Globus pallidus (tissue), 1 donor: ENCODE measurements at regions not wholly inside any gene's neighbourhood (a gene's known extent, or its start where the extent isn't known, plus 50 kb on each side); places are given as distances from the start of the nearest gene placed in this dataset.
A peak's percentile ranks its signal among the peaks of the same experiment; 100 is the strongest.

Experiments
- DNase-seq: peaks from one replicate; pipeline ENCODE4 v3.0.0-alpha.2; 2015; ENCODE audit warnings: low spot score

DNA sequence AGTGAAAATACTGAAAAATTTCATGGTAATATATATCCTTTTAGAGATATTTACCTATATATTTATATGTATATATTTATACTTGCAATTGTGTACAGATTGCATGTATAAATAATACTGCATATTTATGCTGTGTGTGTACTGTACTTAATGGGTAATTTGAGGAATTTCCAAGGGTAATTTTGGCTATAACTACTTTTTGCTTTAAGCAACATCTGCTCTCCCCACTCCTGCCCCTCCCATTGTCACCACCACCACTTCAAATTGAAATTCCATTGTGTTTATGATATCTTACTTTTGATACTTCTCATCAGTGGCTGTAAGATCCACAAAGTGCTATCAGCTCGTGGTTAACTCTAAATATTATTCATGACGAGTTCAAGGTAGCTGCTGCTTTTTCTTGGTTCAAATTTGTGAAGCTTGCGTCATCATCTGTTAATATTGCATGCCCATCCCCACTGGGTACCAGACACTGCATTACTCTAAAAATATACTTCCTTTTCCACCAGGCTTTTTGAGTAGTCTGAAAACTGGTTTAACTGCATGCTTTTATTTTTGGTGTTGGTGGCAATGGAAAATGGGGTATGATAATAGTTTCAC is 91.7 kb upstream of the MITF start:
- no peak for DNase-seq

DNA sequence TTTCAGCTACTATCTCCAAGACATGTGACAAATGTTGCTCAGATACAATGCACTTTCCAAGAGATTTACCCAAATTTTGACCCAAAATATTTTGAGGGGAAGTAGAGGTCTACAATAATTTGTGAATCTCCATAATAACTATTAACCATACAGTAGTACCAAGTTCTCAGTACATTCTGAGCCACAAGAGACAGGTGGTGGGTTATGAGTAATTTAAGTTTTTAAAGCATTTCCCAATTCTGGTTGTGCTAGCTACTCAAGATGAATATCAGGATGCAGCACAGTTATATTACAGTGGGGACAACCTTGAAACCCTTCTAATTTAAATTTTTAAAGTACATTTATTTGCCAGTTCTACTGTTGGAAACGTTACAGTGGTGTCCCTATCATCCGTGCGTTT is 92.2 kb upstream of the MITF start:
- no peak for DNase-seq

DNA sequence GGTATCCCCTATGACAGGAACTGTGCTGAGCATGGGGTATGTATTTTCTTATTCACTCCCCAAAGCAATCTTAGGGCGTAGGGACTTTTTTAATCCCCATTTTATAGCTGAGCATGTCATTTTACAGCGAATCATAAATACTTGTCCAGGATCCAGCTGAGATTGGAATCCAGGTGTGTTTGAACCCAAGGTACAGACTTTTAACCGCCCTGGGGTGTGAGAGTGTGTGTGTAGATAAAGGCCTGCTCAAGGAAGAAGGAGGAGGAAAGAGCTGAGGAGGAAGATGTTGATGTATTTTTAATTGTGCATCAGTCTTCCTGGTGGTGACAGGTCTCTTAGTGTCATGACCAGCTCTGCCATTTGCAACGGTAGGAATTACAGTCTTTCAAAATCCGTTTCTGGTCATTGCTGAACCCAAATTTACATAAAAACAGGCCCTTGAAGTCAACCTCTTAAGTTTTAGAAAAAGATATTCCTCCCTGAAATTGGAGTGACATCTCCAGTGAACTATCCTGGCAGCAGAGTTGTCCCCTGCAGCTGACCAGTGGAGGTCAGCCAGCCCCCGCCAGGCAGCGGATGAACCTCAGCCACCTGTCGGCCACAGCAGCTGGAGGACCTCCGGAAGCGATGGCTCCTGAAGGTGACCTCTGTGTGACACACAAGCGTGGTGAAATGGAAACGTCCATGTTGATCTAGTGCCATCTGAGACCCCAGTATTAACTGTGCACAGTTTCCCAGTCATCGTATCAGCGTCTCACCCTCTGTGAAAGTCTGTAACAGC is 92.8 kb upstream of the MITF start:
- DNase-seq, result no peak

DNA sequence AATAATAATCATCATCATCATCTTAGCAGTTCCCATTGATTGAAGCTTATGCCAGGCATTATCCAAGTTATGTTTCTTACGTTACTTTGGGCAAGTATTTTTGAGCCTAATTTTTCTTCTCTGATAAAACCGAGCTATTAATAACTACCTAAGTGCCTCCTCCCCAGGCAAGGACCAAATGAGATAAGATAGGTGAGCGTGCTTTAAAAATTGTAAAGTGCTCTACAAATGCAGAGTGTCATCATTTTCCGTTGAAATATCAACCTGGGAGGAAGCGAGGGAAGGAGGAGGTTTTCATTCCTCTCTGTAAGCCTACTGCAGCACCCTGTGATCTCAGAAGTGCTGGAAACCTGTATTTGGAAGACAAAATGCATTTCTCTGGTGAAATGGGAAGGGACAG is 96.7 kb upstream of the MITF start:
- no peak for DNase-seq

DNA sequence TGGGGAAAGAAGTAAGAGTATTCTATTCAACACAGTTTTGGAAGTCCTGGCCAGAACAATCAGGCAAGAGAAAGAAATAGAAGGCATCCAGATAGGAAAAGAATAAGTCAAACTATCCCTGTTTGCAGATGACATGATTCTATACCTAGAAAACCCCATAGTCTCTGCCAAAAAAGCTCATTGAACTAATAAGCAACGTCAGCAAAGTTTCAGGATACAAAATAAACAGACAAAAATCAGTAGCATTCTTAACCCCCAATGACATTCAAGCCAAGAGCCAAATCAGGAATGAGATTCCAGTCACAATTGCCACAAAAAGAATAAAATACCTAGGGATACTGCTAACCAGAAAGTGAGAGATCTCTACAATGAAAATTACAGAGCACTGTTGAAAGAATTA is 99.4 kb upstream of the MITF start:
- no peak for DNase-seq

DNA sequence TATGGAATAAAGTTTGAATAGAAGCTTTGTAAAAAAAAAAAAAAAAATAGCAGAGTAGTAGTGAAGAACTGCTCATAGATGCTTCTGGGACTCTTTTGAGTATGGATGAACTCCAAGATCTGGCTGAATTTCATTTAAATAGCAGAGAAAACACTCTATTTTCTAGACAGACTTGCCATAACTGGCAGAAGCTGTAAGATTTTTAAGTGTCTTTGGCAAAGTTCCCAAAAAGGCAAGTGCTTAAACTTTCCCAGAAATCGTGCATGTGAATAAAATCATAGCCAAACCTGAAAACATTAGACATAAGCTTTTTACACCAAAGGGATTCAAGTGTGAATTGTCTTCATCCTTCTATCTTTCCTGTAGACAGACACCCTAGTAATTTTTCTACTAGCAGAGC is 110.3 kb upstream of the MITF start:
- no peak for DNase-seq

DNA sequence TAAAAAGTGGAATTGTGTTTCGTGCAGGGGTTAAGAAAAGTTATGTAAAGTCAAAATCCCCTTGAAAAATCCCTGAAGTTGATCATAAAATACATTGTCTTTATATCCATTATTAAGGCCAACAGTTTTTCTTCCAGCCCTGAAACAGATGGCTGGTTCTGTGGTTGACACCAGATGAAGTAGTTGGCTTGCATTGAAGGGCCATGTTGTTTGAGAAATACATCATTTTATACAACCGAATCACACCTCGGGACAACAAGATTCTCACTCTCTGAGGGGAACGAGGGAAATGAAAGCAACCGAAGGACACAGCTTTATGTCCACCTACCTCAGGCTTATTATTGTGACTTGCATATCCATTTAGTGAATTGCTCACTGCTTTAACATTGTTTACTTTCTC is 126.0 kb upstream of the MITF start:
- DNase-seq, result no peak

DNA sequence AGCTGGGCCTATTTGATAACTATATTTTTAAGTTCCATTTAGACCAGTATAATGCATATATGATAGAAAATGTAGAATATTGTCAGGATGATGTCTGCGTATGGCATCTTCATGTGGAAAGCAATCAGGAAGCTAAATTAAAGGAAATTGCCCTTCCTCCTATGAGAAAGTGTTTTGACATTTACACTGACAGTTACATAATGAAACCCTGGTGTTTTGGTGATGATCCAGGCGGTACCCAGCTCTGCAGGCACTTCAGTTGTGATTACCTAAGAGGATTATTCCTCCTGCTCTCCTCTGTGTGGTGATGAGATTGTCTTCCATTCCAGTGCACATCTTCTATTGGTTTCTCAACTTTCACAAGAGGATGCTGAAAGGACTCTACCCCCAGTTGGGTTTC is 126.5 kb upstream of the MITF start:
- DNase-seq, result no peak

DNA sequence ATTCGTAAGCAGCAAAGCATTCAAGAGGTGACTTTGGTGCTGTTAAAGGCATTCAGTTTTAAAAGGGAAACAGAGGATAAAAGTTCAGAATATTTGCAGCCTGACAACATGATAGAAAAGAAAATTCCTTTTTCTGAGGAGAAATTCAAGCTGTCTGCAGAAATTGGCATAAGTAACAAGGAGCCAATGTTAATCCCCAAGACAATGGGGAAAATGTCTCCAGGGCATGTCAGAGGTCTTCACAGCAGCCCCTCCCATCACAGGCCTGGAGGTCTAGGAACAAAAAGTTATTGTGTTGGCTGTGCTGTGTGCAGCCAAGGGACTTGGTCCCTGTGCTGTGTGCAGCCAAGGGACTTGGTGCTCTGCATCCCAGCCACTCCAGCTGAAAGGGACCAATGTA is 129.7 kb upstream of the MITF start:
- DNase-seq, result peak; percentile 40

DNA sequence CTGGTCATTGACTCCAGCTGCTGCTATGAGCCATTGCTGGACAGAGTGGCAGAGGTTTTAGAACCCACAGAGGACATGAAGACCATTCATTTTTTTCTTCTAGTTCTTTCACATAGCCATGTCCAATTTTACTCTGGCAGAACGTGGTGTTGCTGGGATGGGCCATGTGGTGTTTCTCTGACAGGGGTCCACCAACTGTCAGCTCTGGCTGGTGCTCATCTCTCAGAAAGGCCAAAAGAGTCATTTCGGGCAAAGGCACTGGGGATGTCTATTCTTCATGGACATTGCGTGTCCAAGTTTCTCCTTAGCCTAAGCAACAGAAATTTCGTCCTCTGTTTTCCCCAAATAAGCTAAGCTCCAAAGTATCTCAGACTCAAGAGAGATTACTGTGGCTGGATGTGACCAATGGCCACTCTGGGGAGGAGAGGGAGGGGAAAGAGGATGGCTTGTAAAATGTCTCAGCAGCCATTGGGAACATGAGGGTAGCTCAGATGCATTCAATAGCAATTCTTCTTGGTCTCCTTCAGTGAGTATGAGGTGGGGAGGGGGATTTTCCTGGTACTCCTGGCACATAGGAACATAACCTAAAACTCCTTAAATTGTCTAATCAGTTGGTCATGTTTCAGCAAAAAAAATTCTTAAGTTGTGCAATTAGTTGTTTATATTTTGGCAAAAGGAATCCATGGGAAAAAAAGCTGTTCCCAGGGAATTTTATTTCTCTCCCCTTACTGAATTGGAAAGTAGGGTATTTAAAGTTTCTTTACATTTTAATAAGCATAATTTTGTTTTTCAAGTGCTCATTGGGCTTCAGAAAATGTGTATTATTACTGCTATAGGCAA is 131.6 kb upstream of the MITF start:
- no peak for DNase-seq

DNA sequence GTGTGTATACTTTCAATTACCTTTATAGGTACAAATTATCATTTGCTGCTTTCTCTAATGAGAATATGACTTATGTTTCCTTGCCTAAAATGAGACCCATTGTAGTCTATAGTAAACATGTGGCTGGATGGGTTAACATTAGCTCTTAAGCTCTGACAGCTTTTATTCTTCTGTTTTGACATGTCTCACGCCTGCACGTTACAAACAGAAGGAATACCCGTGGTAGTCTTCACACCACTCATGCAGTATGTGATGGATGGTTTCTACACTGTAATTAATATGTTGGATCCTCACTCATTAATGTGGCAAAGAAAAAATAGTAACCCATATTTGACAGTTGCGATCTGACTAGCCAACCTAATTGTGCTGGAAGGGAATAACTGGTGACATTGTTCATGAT is 133.4 kb upstream of the MITF start:
- no peak for DNase-seq

DNA sequence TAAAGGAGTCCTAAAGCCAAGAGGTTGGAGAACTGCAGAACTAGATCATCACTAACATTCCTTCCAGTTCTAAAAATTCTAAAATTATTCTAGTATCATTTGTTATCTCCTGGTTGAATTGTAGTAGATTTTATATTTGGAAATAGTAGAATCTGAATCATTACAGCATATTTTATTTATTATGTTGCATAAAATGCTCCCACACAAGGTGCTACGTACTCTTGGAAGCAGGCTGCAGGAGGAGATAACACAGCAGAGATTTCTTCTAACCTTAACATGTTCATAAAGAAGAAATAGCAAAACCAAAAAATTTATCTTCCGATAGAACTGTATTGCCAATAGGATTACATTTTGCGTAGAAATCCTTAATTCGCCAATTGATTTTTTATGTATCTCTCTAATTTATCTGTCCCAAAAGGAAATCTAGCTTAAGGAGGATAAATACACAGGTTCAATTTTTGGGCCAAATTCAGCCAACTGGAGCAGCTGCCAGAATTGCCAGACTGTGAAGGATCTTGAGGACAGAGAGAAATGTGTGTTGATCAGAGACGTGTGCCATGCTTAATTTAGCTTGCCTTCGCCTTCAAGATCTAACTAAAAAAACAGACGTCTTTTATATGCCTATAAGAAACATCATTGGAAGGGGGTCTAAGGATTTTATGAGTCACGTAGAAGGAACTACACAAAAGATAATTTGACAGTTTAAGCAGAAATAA is 134.4 kb upstream of the MITF start:
- no peak for DNase-seq

DNA sequence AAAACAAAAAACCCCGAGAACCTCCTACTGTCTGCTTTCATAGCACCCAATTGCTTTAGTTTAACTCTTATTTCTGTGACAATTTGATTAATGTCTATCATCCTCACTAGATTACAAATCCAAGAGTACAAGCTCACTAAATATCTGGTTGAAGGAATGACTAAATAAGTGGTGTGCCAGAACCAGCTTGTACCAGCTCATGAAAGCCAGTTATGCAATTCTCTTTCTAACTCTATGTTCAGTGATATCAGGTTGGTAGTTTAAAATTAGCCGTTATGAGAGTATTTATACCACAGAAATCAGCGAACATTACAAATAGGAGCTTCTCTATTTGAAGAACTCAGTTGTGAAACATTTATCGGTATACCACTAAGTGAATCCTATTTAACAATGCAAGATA is 137.2 kb upstream of the MITF start:
- DNase-seq, result no peak

DNA sequence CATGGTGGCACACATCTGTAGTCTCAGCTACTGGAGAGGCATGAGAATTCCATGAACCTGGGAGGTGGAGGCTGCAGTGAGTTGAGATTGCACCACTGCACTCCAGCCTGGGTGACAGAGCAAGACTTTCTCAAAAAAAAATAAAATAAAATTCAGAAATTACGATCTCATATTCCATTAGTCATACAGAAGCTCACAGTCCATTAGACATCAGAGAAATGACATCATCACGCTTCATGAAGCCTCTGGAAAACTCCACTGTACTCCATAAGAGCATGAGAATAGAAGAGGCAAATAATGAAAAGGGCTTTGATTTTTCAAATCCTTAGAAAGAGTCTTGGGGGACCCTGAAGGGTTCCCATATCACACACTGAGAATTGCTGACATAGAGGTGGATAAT is 145.0 kb upstream of the MITF start:
- no peak for DNase-seq

DNA sequence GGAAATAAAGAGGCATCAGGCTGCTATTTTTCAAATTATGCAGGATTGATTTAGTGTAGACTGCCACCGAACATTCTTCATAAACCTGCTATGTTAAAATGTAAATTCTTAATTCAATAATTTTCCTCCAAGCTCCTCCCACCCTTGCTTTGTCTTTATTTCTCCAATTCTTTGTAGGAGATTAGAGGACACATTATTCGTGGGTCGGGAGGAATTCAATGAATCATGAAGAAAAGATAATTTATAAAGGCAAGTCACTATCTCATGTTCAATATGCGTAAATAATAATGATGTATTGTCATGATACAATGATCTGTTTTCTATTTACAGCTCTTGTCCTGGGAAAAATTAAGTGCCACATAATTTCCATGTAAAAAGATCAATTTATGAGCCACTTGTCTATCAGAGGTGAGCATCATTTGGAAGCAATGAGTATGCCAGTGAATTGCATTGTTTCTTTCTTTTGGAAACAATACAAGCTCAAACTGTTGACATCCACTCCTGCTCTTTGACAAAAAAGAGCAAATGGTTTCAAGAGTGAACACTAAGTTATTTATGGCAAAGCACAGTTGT is 148.0 kb upstream of the MITF start:
- DNase-seq, result no peak

DNA sequence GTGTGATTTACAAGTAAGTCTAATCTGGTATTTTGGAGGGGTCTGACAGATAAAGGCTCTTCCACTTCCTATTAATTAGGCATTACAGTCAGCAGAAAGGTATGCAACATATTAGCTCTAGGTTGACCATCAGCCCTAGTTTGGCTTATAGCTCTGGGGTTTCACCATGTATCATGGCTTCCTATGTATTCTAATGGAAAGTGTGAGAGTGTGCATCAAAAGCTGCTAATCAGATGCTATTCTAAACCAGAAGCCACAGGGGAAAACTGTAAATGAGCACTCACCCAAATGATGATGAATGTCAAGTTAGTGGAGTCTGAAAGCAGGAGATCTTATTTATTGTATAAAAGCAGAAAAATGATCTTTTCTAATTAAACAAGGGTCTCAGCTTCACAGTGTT is 149.2 kb upstream of the MITF start:
- DNase-seq, result no peak

DNA sequence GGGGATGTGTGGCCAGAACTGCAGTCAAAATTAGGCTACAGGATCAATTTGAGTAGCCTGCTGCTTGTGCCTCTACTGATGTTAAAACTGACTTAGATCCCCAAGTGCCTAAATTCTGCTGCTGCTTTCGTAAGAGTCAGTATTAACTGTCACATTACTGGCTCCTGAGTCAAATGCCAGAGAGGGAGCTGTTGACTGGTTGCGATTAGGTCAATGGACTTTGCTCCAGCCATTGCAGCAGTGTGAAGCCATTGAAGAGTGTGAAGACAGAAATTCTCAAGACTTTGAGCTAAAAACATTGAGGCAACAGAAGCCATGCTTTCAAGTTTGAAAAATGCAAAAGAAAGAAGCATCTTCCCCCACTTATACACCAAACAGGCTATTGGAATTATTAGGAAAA is 151.1 kb upstream of the MITF start:
- DNase-seq, result no peak

DNA sequence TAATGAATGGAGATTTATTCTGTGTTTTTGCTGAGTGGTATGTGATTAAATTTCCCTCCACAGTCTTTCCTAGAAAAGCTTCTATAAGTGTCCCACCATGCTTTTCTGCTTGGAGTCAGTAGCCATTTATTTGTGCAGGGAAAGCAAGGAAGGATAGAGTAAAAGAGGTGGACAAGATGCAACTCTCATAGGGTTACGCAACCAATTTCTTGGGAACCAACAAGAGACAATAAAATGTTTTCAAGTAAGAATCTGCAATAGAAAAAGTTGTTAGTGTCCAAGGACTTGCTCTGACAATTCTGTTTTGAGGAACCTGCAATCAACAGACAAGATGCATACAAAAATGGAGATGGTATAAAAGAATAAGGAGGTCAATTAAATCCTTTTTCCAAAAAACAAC is 153.8 kb upstream of the MITF start:
- no peak for DNase-seq

DNA sequence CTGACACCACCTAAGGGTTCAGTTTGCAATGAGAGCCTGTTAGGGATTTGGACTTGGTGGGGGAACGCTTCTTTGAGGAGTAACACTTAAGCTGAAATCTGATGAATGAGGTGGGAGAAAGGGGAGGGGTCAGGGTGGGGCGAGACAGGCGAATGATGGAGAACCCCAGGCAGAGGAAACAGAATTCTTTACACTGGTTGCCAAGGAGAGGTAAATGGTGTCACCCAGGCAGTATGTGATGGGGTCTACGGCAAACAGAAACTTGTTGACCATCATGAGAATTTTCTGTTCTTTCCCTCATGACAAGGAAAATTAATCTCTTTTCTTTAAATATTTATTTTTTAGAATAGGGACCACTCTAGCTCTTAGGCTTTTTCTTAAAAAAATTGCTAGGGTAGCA is 157.2 kb upstream of the MITF start:
- no peak for DNase-seq

DNA sequence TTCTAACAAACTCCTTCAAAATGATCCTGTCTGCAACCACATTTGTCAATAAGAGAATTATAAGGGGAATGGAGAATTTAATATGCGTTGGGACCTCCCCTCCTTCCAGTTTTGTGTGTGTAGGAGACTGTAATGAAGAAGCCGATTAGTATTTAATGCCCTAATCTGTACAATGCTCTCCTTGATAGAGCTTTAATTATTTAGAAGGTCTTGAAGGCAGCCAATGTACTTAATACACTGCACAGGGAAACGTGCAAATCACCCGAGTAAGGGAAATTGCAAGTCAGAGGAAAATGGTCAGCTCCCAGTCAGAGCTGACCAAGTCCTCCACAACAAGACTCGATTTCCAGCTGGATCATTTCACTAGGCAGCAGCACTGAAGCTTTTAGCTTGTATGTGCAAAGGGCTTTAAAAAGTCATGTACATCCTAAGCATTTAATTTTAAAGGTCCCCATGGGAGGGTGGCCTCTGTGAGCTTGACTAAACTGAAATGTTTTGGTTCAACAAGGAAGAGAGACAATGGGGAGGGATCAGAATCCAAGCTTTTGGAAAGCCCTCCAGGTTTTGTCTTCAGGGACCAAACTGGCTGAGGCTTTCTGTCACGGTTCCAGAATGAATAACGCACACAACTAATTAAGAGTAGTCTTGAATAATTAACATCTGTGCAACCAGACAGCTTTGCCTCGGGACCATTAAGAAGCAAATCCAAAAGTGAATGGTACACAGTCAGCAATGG is 159.8 kb upstream of the MITF start:
- no peak for DNase-seq

DNA sequence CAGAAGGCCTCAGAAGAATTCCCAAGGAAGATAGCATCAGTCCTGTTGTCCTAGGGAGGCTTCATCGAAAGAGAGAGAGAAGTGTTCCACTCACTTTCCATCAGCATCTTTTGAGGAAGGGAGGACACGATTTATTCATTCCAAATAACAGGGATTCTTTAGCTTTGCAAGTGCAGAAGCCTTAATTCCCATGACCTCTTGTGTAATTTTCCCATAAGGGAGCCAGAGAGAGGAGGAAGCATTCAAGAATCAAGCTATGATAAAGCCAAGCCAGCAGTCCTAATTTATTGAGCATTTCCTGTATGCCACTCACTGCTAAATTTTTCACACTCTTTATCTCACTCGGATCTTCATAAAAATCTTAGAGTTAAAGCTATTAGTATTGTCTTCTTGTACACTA is 169.7 kb upstream of the MITF start:
- no peak for DNase-seq

DNA sequence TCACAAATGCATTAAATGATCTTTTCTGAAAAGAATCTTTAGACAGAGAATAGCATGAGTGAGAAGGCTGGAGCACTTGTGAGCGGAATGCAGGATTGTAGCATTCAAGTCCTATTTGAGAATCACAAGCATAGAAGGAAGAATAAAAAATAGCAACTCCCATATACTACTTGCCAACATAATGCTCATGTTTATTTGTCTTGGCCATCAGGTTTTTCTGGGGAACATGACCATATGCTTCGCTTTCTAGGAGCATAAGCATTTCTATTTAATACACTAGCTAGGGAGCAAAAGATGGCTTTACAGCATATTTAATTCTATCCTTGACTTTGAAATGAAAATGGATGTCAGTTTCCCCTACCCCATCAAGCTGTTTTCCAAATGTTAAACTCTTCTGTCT is 170.3 kb upstream of the MITF start:
- no peak for DNase-seq
